SHP77 (cell line): ENCODE measurements at regions not wholly inside any gene's neighbourhood (a gene's known extent, or its start where the extent isn't known, plus 50 kb on each side); places are given as distances from the start of the nearest gene placed in this dataset.

Source experiments
- DNase-seq, 2 experiments: peaks; one replicate each; lab custom pipeline; 2025; lab: John Stamatoyannopoulos, UW

GRCh38 chr16:51723036-51723724, 572.1 kb upstream of the SALL1 start:
- no peak for DNase-seq

- DNase-seq: no peak
Observed at GRCh38 chr16:51722467-51722866, 571.4 kb upstream of the SALL1 start.

GRCh38 chr16:51719376-51719775, 568.3 kb upstream of the SALL1 start:
- DNase-seq: no peak

GRCh38 chr16:51716195-51716594, 565.1 kb upstream of the SALL1 start:
- no peak for DNase-seq

GRCh38 chr16:51713502-51713901, 562.4 kb upstream of the SALL1 start:
- DNase-seq: no peak

- DNase-seq: no peak
Observed at GRCh38 chr16:51710905-51711563, 560.0 kb upstream of the SALL1 start.

- no peak for DNase-seq
Observed at GRCh38 chr16:51710186-51710585, 559.1 kb upstream of the SALL1 start.

GRCh38 chr16:51708861-51709260, 557.8 kb upstream of the SALL1 start:
- DNase-seq: no peak

- DNase-seq: no peak
Observed at GRCh38 chr16:51707666-51708065, 556.6 kb upstream of the SALL1 start.

GRCh38 chr16:51705142-51705541, 554.1 kb upstream of the SALL1 start:
- no peak for DNase-seq

- DNase-seq: no peak
Observed at GRCh38 chr16:51701025-51701424, 550.0 kb upstream of the SALL1 start.

GRCh38 chr16:51699686-51700396, 548.8 kb upstream of the SALL1 start:
- no peak for DNase-seq

GRCh38 chr16:51698647-51699046, 547.6 kb upstream of the SALL1 start:
- no peak for DNase-seq

- DNase-seq: no peak
Observed at GRCh38 chr16:51697454-51697853, 546.4 kb upstream of the SALL1 start.

- DNase-seq: no peak
Observed at GRCh38 chr16:51696376-51696775, 545.3 kb upstream of the SALL1 start.

GRCh38 chr16:51691109-51691508, 540.0 kb upstream of the SALL1 start:
- no peak for DNase-seq

GRCh38 chr16:51685498-51685897, 534.4 kb upstream of the SALL1 start:
- no peak for DNase-seq

- no peak for DNase-seq
Observed at GRCh38 chr16:51683882-51684281, 532.8 kb upstream of the SALL1 start.

- DNase-seq: no peak
Observed at GRCh38 chr16:51682905-51683304, 531.8 kb upstream of the SALL1 start.

- DNase-seq: no peak
Observed at GRCh38 chr16:51674615-51675014, 523.5 kb upstream of the SALL1 start.

- DNase-seq: no peak
Observed at GRCh38 chr16:51670527-51670926, 519.5 kb upstream of the SALL1 start.

- DNase-seq: no peak
Observed at GRCh38 chr16:51666821-51667220, 515.8 kb upstream of the SALL1 start.

- DNase-seq: no peak
Observed at GRCh38 chr16:51666074-51666473, 515.0 kb upstream of the SALL1 start.
